Loucy (cell line): ENCODE measurements at regions not wholly inside any gene's neighbourhood (a gene's known extent, or its start where the extent isn't known, plus 50 kb on each side); places are given as distances from the start of the nearest gene placed in this dataset.
"Not testable (repeated sequence)": the region's sequence is repeated elsewhere in the genome, so short reads cannot be mapped to it uniquely, and the experiment has no call there.

Source experiments
- H2AFZ ChIP-seq: fragments of 200-600 bp; sonication (generic); 2 replicates; pipeline ENCODE4 v1.6.0; 2016; ENCODE audit warnings: antibody characterized with exemption, mild to moderate bottlenecking, low read length, moderate library complexity
- H3F3A ChIP-seq: fragments of 200-600 bp; 2 replicates; pipeline ENCODE4 v1.6.0; 2016; ENCODE audit warnings: antibody characterized with exemption, low read depth, mild to moderate bottlenecking
- H3K27me3 ChIP-seq: fragments of 200-600 bp; sonication (generic); 2 replicates; pipeline ENCODE4 v1.6.1; 2014; ENCODE audit warnings: low read length, mild to moderate bottlenecking; ENCODE audit not compliant: insufficient read depth, poor library complexity, severe bottlenecking
- H3K36me3 ChIP-seq: fragments of 200-600 bp; sonication (generic); 2 replicates; pipeline ENCODE4 v1.6.1; 2016; ENCODE audit warnings: low read length; ENCODE audit not compliant: insufficient read depth
- H3K4me1 ChIP-seq: fragments of 200-600 bp; sonication (generic); 2 replicates; pipeline ENCODE4 v1.5.1; 2014; ENCODE audit warnings: low read length, mild to moderate bottlenecking; ENCODE audit not compliant: insufficient read depth, poor library complexity, severe bottlenecking
- H3K4me2 ChIP-seq: fragments of 200-600 bp; sonication (generic); 2 replicates; pipeline ENCODE4 v1.6.0; 2014; ENCODE audit warnings: antibody characterized with exemption, low read length, low read depth, mild to moderate bottlenecking; ENCODE audit not compliant: poor library complexity, severe bottlenecking
- H3K4me3 ChIP-seq: fragments of 200-600 bp; sonication (generic); 2 replicates; pipeline ENCODE4 v1.5.1; 2014; ENCODE audit warnings: low read length, mild to moderate bottlenecking, mixed read lengths; ENCODE audit not compliant: poor library complexity, severe bottlenecking
- H3K79me2 ChIP-seq: fragments of 200-600 bp; sonication (generic); 2 replicates; pipeline ENCODE4 v1.6.1; 2014; ENCODE audit warnings: low read length; ENCODE audit not compliant: insufficient read depth
- H3K9ac ChIP-seq: fragments of 200-600 bp; sonication (generic); 2 replicates; pipeline ENCODE4 v1.6.0; 2014; ENCODE audit warnings: mild to moderate bottlenecking, low read depth, low read length, moderate library complexity; ENCODE audit not compliant: poor library complexity, severe bottlenecking
- H3K9me2 ChIP-seq: fragments of 200-600 bp; sonication (generic); replicated peaks from 2 replicates; pipeline ENCODE4 v1.6.1; 2016; ENCODE audit warnings: low read depth, low read length, mixed read lengths
- H3K9me3 ChIP-seq: fragments of 200-600 bp; sonication (generic); 2 replicates; pipeline ENCODE4 v1.6.1; 2014; ENCODE audit warnings: mild to moderate bottlenecking, antibody characterized with exemption, low read length, low read depth; ENCODE audit not compliant: insufficient read depth
- H4K20me1 ChIP-seq: fragments of 200-600 bp; sonication (generic); 2 replicates; pipeline ENCODE4 v1.6.0; 2014; ENCODE audit warnings: antibody characterized with exemption, low read length, mild to moderate bottlenecking; ENCODE audit not compliant: insufficient read depth, poor library complexity, severe bottlenecking
- EZH2phosphoT487 ChIP-seq: fragments of 200-600 bp; IDR thresholded peaks from 2 replicates; pipeline ENCODE4 v1.6.1; 2018; ENCODE audit warnings: antibody characterized with exemption, mild to moderate bottlenecking, moderate library complexity, borderline replicate concordance
- TF ChIP-seq, protein P1 (sequence below): fragments of 200-600 bp; sonication (generic); conservative IDR thresholded peaks from 2 replicates; pipeline ENCODE4 v1.5.1; 2014; ENCODE audit warnings: mild to moderate bottlenecking, antibody characterized with exemption, low read length

DNA sequence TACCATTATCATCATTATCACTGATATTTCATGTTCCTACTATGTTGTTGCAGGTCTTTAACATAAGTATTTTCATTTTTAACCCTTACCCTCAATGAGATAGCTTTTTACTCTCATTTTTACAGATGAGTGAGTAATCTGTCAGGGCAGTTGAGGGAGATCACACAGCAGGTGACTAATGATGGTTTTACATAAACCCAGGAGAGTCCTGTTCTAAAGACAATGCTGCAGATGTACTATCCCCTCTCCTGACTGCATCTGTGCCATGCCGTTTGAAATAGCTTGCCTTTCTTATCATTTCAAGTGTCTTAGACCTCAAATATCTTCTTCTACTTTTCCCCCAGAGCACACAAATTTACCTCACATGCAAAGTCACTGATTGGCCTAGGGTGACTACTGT lies 1552.1 kb upstream of the SEL1L start:
- Histone ChIP-seq H3K9me3 (no peaks in the 10 kb centered on the region), H3K9me2 (no peaks in the 10 kb centered on the region), H4K20me1 (no peaks in the 10 kb centered on the region), H3K79me2 (no peaks in the 10 kb centered on the region), H3F3A (no peaks in the 10 kb centered on the region), H3K4me2 (no peak overlapping the region), H3K36me3 (no peaks in the 10 kb centered on the region), H3K4me1 (no peaks in the 10 kb centered on the region), H3K27me3 (no peaks in the 10 kb centered on the region), H3K9ac (no peak overlapping the region), H2AFZ (no peak overlapping the region), H3K4me3 (no peak overlapping the region)
- no peak for TF ChIP-seq EZH2phosphoT487
- TF ChIP-seq, protein P1, sequence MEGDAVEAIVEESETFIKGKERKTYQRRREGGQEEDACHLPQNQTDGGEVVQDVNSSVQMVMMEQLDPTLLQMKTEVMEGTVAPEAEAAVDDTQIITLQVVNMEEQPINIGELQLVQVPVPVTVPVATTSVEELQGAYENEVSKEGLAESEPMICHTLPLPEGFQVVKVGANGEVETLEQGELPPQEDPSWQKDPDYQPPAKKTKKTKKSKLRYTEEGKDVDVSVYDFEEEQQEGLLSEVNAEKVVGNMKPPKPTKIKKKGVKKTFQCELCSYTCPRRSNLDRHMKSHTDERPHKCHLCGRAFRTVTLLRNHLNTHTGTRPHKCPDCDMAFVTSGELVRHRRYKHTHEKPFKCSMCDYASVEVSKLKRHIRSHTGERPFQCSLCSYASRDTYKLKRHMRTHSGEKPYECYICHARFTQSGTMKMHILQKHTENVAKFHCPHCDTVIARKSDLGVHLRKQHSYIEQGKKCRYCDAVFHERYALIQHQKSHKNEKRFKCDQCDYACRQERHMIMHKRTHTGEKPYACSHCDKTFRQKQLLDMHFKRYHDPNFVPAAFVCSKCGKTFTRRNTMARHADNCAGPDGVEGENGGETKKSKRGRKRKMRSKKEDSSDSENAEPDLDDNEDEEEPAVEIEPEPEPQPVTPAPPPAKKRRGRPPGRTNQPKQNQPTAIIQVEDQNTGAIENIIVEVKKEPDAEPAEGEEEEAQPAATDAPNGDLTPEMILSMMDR = no peak

DNA sequence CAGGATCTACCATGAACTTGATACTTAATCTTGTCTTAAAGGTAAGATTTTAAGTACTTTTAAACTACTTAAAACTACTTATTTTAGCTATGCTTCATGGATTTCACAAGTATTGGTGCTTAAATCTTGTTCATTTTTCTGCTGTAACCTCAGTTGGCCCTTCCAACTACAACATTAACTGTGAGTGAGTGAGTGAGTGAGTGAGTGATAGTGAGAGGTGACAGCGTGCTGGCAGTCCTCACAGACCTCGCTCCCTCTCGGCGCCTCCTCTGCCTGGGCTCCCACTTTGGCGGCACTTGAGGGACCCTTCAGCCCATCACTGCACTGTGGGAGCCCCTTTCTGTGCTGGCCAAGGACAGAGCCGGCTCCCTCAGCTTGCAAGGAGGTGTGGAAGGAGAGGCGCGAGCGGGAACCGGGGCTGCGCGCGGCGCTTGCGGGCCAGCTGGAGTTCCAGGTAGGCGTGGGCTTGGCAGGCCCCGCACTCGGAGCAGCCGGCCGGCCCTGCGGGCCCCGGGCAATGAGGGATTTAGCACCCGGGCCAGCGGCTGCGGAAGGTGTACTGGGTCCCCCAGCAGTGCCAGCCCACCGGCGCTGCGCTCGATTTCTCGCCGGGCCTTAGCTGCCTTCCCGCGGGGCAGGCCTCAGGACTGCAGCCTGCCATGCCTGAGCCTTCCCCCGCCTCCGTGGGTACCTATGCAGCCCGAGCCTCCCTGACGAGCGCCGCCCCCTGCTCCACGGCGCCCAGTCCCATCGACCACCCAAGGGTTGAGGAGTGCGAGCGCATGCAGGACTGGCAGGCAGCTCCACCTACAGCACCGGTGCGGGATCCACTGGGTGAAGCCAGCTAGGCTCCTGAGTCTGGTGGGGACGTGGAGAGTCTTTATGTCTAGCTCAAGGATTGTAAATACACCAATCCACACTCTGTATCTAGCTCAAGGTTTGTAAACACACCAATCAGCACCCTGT lies 1558.6 kb upstream of the SEL1L start:
- H3K4me2 ChIP-seq, H3K79me2 ChIP-seq, H3K4me1 ChIP-seq, H3F3A ChIP-seq, H3K36me3 ChIP-seq, H3K9ac ChIP-seq, H4K20me1 ChIP-seq, H3K27me3 ChIP-seq, H3K4me3 ChIP-seq, H2AFZ ChIP-seq, H3K9me3 ChIP-seq, H3K9me2 ChIP-seq: not testable (repeated sequence)

DNA sequence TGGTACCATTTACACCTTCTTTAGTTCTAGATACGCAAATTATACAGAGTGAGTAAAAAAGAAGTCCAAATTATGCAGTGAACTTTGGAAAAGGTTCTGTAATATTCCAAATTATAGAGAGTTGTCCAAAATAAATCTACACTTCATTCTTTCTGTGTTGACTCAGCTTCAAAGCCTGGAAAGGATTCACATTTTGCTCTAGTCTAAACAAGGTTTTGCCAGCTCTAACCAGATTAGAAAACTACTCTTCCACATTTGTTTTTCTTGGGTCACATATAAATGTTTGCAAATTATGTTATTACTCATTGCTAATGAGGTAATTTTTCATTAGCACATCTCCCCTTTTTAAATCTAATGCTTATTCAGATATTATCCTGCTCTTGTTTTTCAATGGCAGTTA lies 1562.4 kb upstream of the SEL1L start:
- Histone ChIP-seq H3F3A (no peaks in the 10 kb centered on the region), H3K9me3 (no peaks in the 10 kb centered on the region), H3K9me2 (no peaks in the 10 kb centered on the region), H2AFZ (no peak overlapping the region), H3K36me3 (no peaks in the 10 kb centered on the region), H3K79me2 (no peaks in the 10 kb centered on the region), H3K4me2 (no peak overlapping the region), H3K4me1 (no peaks in the 10 kb centered on the region), H3K4me3 (no peak overlapping the region), H4K20me1 (no peaks in the 10 kb centered on the region), H3K27me3 (no peaks in the 10 kb centered on the region), H3K9ac (no peak overlapping the region)
- TF ChIP-seq, protein P1 = no peak
- TF ChIP-seq EZH2phosphoT487 = no peak

DNA sequence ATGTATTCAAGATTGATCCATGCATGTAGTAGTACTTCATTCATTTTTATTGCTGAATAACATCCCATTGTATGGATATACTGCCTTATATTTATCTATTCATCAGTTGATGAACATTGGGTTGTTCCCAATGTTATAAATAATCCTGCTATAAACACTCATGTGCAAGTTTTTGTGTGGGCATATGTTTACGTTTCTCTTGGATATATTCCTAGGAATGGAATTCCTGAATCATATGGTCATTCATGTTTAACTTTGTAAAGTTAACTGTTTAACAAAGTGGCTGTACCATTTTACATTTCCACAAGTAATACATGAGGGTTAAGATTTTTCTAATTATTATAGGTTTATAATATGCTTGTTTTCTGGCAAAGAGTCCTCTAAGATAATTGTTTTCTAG lies 1568.2 kb upstream of the SEL1L start:
- Histone ChIP-seq H3K36me3 (no peaks in the 10 kb centered on the region), H3F3A (no peaks in the 10 kb centered on the region), H3K79me2 (no peaks in the 10 kb centered on the region), H3K27me3 (no peaks in the 10 kb centered on the region), H2AFZ (no peak overlapping the region), H3K9me3 (no peaks in the 10 kb centered on the region), H3K9ac (no peak overlapping the region), H3K4me2 (no peak overlapping the region), H3K4me3 (no peak overlapping the region), H3K9me2 (no peaks in the 10 kb centered on the region), H3K4me1 (no peaks in the 10 kb centered on the region), H4K20me1 (no peaks in the 10 kb centered on the region)
- TF ChIP-seq EZH2phosphoT487 = no peak
- TF ChIP-seq, protein P1 = no peak
